ENCODE measurements at regions not wholly inside any gene's neighbourhood (a gene's known extent, or its start where the extent isn't known, plus 50 kb on each side); places are given as distances from the start of the nearest gene placed in this dataset.

GRCh38 chr11:30165652-30166051 lies 65.2 kb upstream of the FSHB start:
- no peak for DNase-seq

DNA sequence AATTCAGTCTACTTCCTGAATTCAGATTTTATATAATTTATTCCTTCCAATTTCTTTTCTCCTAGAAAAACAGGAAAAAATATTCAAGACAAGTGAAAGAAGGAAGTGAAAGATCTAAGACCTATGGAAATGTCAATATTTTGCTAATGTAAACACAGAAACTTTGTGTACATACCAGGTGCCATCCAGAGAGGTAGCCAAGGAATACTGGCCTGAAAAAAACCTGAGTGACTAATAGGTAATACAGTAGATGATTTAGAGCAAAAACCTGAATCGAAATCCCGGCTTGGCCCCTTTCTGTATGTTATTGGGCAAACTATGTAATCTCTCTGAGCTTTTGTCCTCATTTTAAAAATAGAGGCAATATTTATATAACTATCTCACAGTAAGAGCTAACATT lies 59.2 kb upstream of the FSHB start:
- DNase-seq = no peak

DNA sequence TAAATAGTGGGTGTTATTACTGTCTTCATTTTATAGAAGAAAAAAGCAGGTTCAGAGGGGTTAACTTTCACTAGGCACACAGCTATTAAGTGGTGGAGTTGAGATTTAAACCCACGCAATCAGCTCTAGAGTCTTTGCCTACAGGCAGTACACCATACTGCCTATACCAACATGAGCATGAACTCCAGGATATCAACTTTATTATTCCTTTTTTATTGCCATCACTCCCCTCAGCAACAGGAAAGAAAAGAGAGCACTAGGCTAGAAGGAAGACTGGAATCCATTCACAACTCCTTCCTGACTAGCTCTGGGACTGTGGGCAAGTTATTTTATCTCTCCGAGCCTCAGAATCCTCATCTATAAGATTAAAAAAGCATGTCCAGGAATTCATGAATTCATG lies 58.7 kb upstream of the FSHB start:
- no peak for DNase-seq

DNA sequence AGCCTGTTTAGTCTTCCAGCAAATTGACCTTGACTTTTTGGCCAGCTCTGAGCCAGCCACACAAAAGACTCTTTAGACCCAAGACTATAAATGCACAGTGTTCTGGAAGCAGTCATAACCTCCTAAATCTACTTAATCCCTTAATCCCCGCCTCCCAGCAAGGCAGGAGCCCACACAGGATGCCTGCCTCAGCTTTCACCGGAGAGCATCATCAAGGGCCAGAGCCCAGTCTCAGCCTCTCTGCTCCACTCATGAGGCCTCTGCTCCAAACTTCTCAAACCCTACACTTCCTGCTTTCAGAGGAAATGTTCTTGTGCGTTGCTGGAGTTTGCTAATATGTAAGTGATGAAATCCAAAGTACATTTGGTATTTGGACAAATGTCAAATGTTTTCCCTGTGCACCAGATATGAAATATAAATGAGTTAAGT lies 57.9 kb upstream of the FSHB start:
- no peak for DNase-seq

DNA sequence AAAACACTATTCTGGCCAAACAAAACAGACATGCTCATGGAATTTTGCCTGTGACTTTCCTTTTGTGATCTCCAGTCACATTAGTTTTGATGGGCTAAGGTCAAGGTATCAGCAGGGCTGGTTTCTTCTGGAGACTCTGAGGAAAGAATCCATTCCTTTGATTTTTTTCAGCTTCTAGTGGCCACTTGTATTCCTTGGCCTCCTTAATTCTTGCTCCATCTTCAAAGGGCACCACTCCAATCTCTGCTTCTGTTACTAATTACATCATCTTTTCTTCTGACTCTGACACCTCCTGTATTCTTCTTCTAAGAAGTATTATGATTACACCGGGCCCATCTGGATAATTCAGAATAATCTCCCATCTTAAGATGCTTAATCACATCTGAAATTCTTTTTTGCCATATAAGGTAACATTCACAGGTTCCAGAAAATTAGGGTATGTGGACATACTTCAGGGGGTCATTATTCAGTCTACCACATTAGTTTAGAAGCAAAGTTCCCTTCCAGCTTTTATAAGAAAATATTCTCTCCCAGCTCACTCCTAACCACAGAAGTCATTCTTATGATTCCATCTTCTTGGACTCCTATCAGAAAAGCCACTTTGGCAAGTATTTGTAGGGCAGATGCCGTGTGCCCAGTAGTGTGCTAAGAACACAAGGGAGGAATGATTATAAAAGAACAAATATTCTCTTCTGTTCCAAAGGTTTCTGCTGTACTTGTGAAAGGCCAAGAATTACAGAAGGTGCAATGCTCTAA lies 56.4 kb upstream of the FSHB start:
- DNase-seq = no peak
